ENCODE measurements at regions not wholly inside any gene's neighbourhood (a gene's known extent, or its start where the extent isn't known, plus 50 kb on each side); places are given as distances from the start of the nearest gene placed in this dataset.

GRCh38 chrX:115462406-115462805 lies 98.6 kb upstream of the PLS3 start:
- no peak for TF ChIP-seq CTCF (IDR thresholded peaks at IDR 0.05)
- CTCF ChIA-PET, result no interaction called here
- Mint-ChIP-seq H3K4me1 (ENCODE audit: low read depth) (no peaks in the 10 kb centered on the region), H3K9me3 (no peaks in the 10 kb centered on the region), H3K4me3 (no peak overlapping the region), H3K36me3 (ENCODE audit: low read depth) (no peaks in the 10 kb centered on the region), H3K27me3 (no peaks in the 10 kb centered on the region), H3K27ac (no peak overlapping the region)
- no peak for DNase-seq
- Histone ChIP-seq H3K4me3 (ENCODE audit: low read length) (no peak overlapping the region), H3K9me3 (ENCODE audit: control insufficient read depth in 1 of 2, insufficient read depth in 1 of 2, low read length in 2 of 2) (no peaks in the 10 kb centered on the region), H3K36me3 (ENCODE audit: insufficient read depth, low read length) (no peaks in the 10 kb centered on the region), H3K4me1 (ENCODE audit: insufficient read depth, low read length) (no peaks in the 10 kb centered on the region), H3K27me3 (ENCODE audit: control insufficient read depth in 1 of 2, insufficient read depth in 2 of 2, low read length in 2 of 2) (no peaks in the 10 kb centered on the region), H3K27ac (ENCODE audit: low read depth in 1 of 2, low read length in 2 of 2) (no peak overlapping the region)
- intact Hi-C loops (cut with DNase I, micrococcal nuclease), result no loop called here
- ATAC-seq (ENCODE audit: poor library complexity), result no peak
- POLR2A ChIA-PET, result no interaction called here

GRCh38 chrX:115467961-115468360 lies 93.0 kb upstream of the PLS3 start:
- H3K27ac ChIP-seq (ENCODE audit: low read depth in 1 of 2, low read length in 2 of 2), result no peak overlapping the region
- H3K27me3 Mint-ChIP-seq, result no peaks in the 10 kb centered on the region
- intact Hi-C loops (cut with DNase I, micrococcal nuclease), result no loop called here
- DNase-seq, result no peak
- ChIA-PET CTCF (no interaction called here), POLR2A (no interaction called here)
- H3K9me3 Mint-ChIP-seq, result peaks cover 2% of the 10 kb centered on the region
- no peaks in the 10 kb centered on the region for H3K9me3 ChIP-seq (ENCODE audit: control insufficient read depth in 1 of 2, insufficient read depth in 1 of 2, low read length in 2 of 2)
- H3K27me3 ChIP-seq (ENCODE audit: control insufficient read depth in 1 of 2, insufficient read depth in 2 of 2, low read length in 2 of 2), result no peaks in the 10 kb centered on the region
- no peak for TF ChIP-seq CTCF (IDR thresholded peaks at IDR 0.05)
- no peak overlapping the region for H3K27ac Mint-ChIP-seq
- no peaks in the 10 kb centered on the region for H3K4me1 Mint-ChIP-seq (ENCODE audit: low read depth)
- H3K4me1 ChIP-seq (ENCODE audit: insufficient read depth, low read length), result no peaks in the 10 kb centered on the region
- no peak overlapping the region for H3K4me3 Mint-ChIP-seq
- no peak for ATAC-seq (ENCODE audit: poor library complexity)
- no peak overlapping the region for H3K4me3 ChIP-seq (ENCODE audit: low read length)
- H3K36me3 ChIP-seq (ENCODE audit: insufficient read depth, low read length), result no peaks in the 10 kb centered on the region
- no peaks in the 10 kb centered on the region for H3K36me3 Mint-ChIP-seq (ENCODE audit: low read depth)

DNA sequence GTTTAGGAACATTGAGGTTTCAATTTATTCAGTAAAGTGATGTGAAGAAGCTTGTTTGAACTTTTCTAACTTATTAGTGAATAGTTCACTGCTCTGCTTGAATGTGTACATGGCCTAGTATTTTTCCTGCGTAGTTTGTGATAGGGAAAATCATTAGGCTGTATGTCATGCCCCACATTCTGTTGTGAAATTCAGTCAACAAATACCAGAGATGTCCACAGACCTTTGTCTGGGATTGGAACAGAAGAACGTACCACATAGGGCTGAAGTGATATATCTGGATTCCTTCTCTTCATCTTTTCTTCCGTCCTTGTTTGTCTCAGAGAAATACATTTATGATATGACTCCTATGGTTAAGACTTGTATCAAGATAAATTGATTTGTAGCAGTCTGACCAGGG lies 88.8 kb upstream of the PLS3 start:
- Histone ChIP-seq H3K4me3 (ENCODE audit: low read length) (no peak overlapping the region), H3K27ac (ENCODE audit: low read depth in 1 of 2, low read length in 2 of 2) (no peak overlapping the region), H3K9me3 (ENCODE audit: control insufficient read depth in 1 of 2, insufficient read depth in 1 of 2, low read length in 2 of 2) (no peaks in the 10 kb centered on the region), H3K36me3 (ENCODE audit: insufficient read depth, low read length) (no peaks in the 10 kb centered on the region), H3K27me3 (ENCODE audit: control insufficient read depth in 1 of 2, insufficient read depth in 2 of 2, low read length in 2 of 2) (no peaks in the 10 kb centered on the region), H3K4me1 (ENCODE audit: insufficient read depth, low read length) (no peaks in the 10 kb centered on the region)
- Mint-ChIP-seq H3K9me3 (peaks cover 2% of the 10 kb centered on the region), H3K27me3 (no peaks in the 10 kb centered on the region), H3K36me3 (ENCODE audit: low read depth) (no peaks in the 10 kb centered on the region), H3K4me1 (ENCODE audit: low read depth) (no peaks in the 10 kb centered on the region), H3K4me3 (no peak overlapping the region), H3K27ac (no peak overlapping the region)
- ATAC-seq (ENCODE audit: poor library complexity), result no peak
- TF ChIP-seq CTCF (IDR thresholded peaks at IDR 0.05), result no peak
- DNase-seq, result no peak
- ChIA-PET CTCF (no interaction called here), POLR2A (no interaction called here)
- intact Hi-C loops (cut with DNase I, micrococcal nuclease), result no loop called here
